Loucy (cell line): ENCODE measurements at regions not wholly inside any gene's neighbourhood (a gene's known extent, or its start where the extent isn't known, plus 50 kb on each side); places are given as distances from the start of the nearest gene placed in this dataset.

Source experiments
- H2AFZ ChIP-seq: fragments of 200-600 bp; sonication (generic); 2 replicates; pipeline ENCODE4 v1.6.0; 2016; ENCODE audit warnings: antibody characterized with exemption, mild to moderate bottlenecking, low read length, moderate library complexity
- H3F3A ChIP-seq: fragments of 200-600 bp; 2 replicates; pipeline ENCODE4 v1.6.0; 2016; ENCODE audit warnings: antibody characterized with exemption, low read depth, mild to moderate bottlenecking
- H3K27me3 ChIP-seq: fragments of 200-600 bp; sonication (generic); 2 replicates; pipeline ENCODE4 v1.6.1; 2014; ENCODE audit warnings: low read length, mild to moderate bottlenecking; ENCODE audit not compliant: insufficient read depth, poor library complexity, severe bottlenecking
- H3K36me3 ChIP-seq: fragments of 200-600 bp; sonication (generic); 2 replicates; pipeline ENCODE4 v1.6.1; 2016; ENCODE audit warnings: low read length; ENCODE audit not compliant: insufficient read depth
- H3K4me1 ChIP-seq: fragments of 200-600 bp; sonication (generic); 2 replicates; pipeline ENCODE4 v1.5.1; 2014; ENCODE audit warnings: low read length, mild to moderate bottlenecking; ENCODE audit not compliant: insufficient read depth, poor library complexity, severe bottlenecking
- H3K4me2 ChIP-seq: fragments of 200-600 bp; sonication (generic); 2 replicates; pipeline ENCODE4 v1.6.0; 2014; ENCODE audit warnings: antibody characterized with exemption, low read length, low read depth, mild to moderate bottlenecking; ENCODE audit not compliant: poor library complexity, severe bottlenecking
- H3K4me3 ChIP-seq: fragments of 200-600 bp; sonication (generic); 2 replicates; pipeline ENCODE4 v1.5.1; 2014; ENCODE audit warnings: low read length, mild to moderate bottlenecking, mixed read lengths; ENCODE audit not compliant: poor library complexity, severe bottlenecking
- H3K79me2 ChIP-seq: fragments of 200-600 bp; sonication (generic); 2 replicates; pipeline ENCODE4 v1.6.1; 2014; ENCODE audit warnings: low read length; ENCODE audit not compliant: insufficient read depth
- H3K9ac ChIP-seq: fragments of 200-600 bp; sonication (generic); 2 replicates; pipeline ENCODE4 v1.6.0; 2014; ENCODE audit warnings: mild to moderate bottlenecking, low read depth, low read length, moderate library complexity; ENCODE audit not compliant: poor library complexity, severe bottlenecking
- H3K9me2 ChIP-seq: fragments of 200-600 bp; sonication (generic); replicated peaks from 2 replicates; pipeline ENCODE4 v1.6.1; 2016; ENCODE audit warnings: low read depth, low read length, mixed read lengths
- H3K9me3 ChIP-seq: fragments of 200-600 bp; sonication (generic); 2 replicates; pipeline ENCODE4 v1.6.1; 2014; ENCODE audit warnings: mild to moderate bottlenecking, antibody characterized with exemption, low read length, low read depth; ENCODE audit not compliant: insufficient read depth
- H4K20me1 ChIP-seq: fragments of 200-600 bp; sonication (generic); 2 replicates; pipeline ENCODE4 v1.6.0; 2014; ENCODE audit warnings: antibody characterized with exemption, low read length, mild to moderate bottlenecking; ENCODE audit not compliant: insufficient read depth, poor library complexity, severe bottlenecking
- EZH2phosphoT487 ChIP-seq: fragments of 200-600 bp; IDR thresholded peaks from 2 replicates; pipeline ENCODE4 v1.6.1; 2018; ENCODE audit warnings: antibody characterized with exemption, mild to moderate bottlenecking, moderate library complexity, borderline replicate concordance
- TF ChIP-seq, protein P1 (sequence below): fragments of 200-600 bp; sonication (generic); conservative IDR thresholded peaks from 2 replicates; pipeline ENCODE4 v1.5.1; 2014; ENCODE audit warnings: mild to moderate bottlenecking, antibody characterized with exemption, low read length

- no peak overlapping the region for H3K4me3 ChIP-seq
- no peaks in the 10 kb centered on the region for H3K79me2 ChIP-seq
- H2AFZ ChIP-seq, result no peak overlapping the region
- no peaks in the 10 kb centered on the region for H3K9me2 ChIP-seq
- no peaks in the 10 kb centered on the region for H3K4me1 ChIP-seq
- H3K9me3 ChIP-seq, result no peaks in the 10 kb centered on the region
- H3K36me3 ChIP-seq, result no peaks in the 10 kb centered on the region
- no peaks in the 10 kb centered on the region for H3K27me3 ChIP-seq
- TF ChIP-seq, protein P1, sequence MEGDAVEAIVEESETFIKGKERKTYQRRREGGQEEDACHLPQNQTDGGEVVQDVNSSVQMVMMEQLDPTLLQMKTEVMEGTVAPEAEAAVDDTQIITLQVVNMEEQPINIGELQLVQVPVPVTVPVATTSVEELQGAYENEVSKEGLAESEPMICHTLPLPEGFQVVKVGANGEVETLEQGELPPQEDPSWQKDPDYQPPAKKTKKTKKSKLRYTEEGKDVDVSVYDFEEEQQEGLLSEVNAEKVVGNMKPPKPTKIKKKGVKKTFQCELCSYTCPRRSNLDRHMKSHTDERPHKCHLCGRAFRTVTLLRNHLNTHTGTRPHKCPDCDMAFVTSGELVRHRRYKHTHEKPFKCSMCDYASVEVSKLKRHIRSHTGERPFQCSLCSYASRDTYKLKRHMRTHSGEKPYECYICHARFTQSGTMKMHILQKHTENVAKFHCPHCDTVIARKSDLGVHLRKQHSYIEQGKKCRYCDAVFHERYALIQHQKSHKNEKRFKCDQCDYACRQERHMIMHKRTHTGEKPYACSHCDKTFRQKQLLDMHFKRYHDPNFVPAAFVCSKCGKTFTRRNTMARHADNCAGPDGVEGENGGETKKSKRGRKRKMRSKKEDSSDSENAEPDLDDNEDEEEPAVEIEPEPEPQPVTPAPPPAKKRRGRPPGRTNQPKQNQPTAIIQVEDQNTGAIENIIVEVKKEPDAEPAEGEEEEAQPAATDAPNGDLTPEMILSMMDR, result no peak
- H4K20me1 ChIP-seq, result no peaks in the 10 kb centered on the region
- H3K9ac ChIP-seq, result no peak overlapping the region
- no peak overlapping the region for H3K4me2 ChIP-seq
- no peaks in the 10 kb centered on the region for H3F3A ChIP-seq
These were observed 308.7 kb upstream of the ATP2B1 start for GRCh38 chr12:90017316-90017715.

DNA sequence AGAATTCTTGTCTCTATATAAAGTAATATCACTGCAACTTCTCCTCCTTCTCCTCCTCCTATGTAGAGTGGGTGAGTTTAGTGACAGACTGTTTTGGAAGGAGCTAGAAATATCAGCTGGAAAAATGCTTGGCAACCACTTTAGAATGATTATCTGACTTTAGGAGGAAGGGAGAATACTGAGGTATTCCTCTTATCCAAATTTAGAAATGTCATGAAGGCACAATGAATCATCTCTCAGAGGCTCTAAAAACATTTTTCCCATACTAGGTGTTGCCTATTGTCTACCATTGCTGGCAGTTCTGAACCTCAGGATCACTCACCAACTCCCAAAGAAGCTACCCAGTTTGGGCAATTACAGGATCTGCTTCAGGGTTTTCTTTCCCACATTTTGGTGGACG is 306.6 kb upstream of the ATP2B1 start:
- Histone ChIP-seq H3K9ac (no peak overlapping the region), H2AFZ (no peak overlapping the region), H4K20me1 (no peaks in the 10 kb centered on the region), H3K9me2 (no peaks in the 10 kb centered on the region), H3K4me3 (no peak overlapping the region), H3K79me2 (no peaks in the 10 kb centered on the region), H3K27me3 (no peaks in the 10 kb centered on the region), H3F3A (no peaks in the 10 kb centered on the region), H3K9me3 (no peaks in the 10 kb centered on the region), H3K4me1 (no peaks in the 10 kb centered on the region), H3K4me2 (no peak overlapping the region), H3K36me3 (no peaks in the 10 kb centered on the region)
- no peak for TF ChIP-seq EZH2phosphoT487
- TF ChIP-seq, protein P1, result no peak

- no peaks in the 10 kb centered on the region for H4K20me1 ChIP-seq
- no peaks in the 10 kb centered on the region for H3K27me3 ChIP-seq
- H3F3A ChIP-seq, result no peaks in the 10 kb centered on the region
- no peaks in the 10 kb centered on the region for H3K36me3 ChIP-seq
- H3K4me2 ChIP-seq, result no peak overlapping the region
- no peak overlapping the region for H3K4me3 ChIP-seq
- H2AFZ ChIP-seq, result no peak overlapping the region
- no peaks in the 10 kb centered on the region for H3K4me1 ChIP-seq
- H3K9me3 ChIP-seq, result no peaks in the 10 kb centered on the region
- H3K79me2 ChIP-seq, result no peaks in the 10 kb centered on the region
- no peaks in the 10 kb centered on the region for H3K9me2 ChIP-seq
- no peak for TF ChIP-seq EZH2phosphoT487
- TF ChIP-seq, protein P1, result peak; percentile 37
- no peak overlapping the region for H3K9ac ChIP-seq
These were observed 304.8 kb upstream of the ATP2B1 start for GRCh38 chr12:90013409-90013808.
